GM21737 (cell line): ENCODE measurements at regions not wholly inside any gene's neighbourhood (a gene's known extent, or its start where the extent isn't known, plus 50 kb on each side); places are given as distances from the start of the nearest gene placed in this dataset.

Experiments
- ATAC-seq: cut with Tn5 transposase; IDR thresholded peaks from one replicate; pipeline ENCODE4 v1.9.1; 2021; ENCODE audit warnings: mild to moderate bottlenecking, moderate library complexity; ENCODE audit not compliant: unreplicated experiment

GRCh38 chr18:76203552-76203951 is 291.5 kb downstream of the ZNF516 start:
- no peak for ATAC-seq

GRCh38 chr18:76202322-76202721 is 292.7 kb downstream of the ZNF516 start:
- ATAC-seq: no peak

GRCh38 chr18:76195601-76196000 is 299.4 kb downstream of the ZNF516 start:
- no peak for ATAC-seq

DNA sequence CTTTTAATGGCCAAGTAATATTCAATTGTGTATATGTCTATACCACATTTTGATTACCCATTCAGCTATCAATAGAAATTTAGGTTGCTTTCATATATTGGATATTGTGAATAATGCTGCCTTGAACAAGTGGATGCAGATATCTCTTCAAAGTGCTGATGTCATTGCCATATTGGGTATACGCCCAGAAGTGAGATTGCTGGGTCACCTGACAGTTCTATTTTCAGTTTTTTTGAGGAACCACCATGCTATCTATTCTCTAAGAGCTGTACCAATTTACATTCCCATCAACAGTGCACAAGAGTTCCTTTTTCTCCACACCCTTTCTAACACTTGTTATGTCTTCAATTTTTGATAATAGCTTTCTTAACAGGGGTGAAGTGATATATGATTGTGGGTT is 306.9 kb downstream of the ZNF516 start:
- ATAC-seq: no peak

DNA sequence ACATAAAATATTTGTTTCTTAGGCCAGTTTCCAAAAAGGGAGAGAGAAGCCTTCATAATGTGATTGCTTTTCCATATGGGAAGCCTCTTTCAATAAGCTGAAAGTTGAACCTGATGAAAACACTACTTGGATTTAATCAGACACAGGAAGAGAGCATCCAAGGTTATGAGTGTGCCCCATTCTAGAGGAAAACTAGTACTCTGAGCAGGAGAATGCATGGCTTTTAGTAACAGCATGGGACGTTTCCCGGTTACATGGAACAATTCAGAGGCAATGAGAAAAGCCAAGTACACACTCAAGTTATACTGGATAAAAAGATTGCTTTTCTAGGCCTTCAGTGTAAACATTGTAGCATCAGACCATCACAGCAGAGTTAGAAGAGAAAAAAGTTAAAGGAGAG is 315.8 kb downstream of the ZNF516 start:
- ATAC-seq: no peak

DNA sequence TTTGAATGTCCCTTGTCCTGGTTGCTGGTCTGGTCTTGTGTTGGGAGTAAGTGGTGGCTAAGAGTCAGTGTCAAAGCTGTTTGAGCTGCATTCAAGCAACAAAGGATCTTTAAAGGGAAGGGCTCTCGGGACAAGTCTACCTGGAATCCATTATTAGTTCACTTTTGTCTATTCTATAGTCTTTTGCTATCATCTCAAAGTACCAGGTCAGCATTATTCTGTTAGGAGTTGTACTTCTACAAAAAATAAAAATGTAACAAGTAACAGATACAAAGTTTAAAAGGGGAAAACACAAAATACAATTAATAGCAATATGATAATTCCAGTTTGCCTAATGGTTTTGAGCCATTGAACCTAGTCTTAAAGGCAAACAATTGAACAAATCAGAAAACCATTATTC is 317.9 kb downstream of the ZNF516 start:
- ATAC-seq: no peak

- no peak for ATAC-seq
Observed at GRCh38 chr18:76174451-76174850, 320.6 kb downstream of the ZNF516 start.

- ATAC-seq: no peak
Observed at GRCh38 chr18:76169733-76170132, 325.3 kb downstream of the ZNF516 start.

GRCh38 chr18:76167845-76168621 is 327.0 kb downstream of the ZNF516 start:
- ATAC-seq: no peak

DNA sequence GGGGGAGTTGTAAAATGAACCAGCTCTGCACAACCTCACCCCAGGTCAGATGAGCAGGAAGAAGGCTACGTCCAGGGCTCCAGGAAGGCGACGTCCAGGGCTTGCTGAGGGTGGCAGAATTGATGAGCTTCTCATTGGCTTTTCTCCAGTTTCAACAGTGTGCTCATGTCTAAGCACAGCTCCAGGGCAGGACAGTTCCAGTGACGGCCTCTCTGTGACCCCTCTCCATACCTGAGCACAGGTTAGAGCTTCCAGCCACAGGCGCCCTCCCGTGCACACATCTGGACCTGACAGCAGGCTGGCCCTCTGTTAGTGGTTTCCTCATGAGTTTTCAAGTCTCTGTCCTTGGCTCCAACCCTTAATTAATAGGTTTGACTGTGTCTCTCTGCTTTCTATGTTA is 327.6 kb downstream of the ZNF516 start:
- ATAC-seq: no peak

- no peak for ATAC-seq
Observed at GRCh38 chr18:76162886-76163285, 332.2 kb downstream of the ZNF516 start.

DNA sequence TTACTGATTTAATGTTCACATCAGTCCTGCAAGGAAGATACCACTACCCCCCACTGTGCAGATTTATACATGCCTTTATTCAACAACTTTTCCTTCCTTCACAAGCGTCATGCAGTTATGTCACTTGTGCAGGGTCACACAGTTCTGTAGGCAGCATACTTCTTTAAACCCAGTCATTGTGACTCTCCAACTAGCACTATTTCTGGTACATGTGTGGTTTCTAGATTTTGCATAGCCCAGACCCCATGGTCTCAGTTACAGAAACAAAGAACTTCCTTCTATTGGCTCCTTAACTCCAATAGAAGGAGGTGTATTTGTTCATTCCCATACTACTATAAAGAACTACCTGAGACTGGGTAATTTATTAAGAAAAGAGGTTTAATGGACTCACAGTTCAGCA is 333.1 kb downstream of the ZNF516 start:
- no peak for ATAC-seq

DNA sequence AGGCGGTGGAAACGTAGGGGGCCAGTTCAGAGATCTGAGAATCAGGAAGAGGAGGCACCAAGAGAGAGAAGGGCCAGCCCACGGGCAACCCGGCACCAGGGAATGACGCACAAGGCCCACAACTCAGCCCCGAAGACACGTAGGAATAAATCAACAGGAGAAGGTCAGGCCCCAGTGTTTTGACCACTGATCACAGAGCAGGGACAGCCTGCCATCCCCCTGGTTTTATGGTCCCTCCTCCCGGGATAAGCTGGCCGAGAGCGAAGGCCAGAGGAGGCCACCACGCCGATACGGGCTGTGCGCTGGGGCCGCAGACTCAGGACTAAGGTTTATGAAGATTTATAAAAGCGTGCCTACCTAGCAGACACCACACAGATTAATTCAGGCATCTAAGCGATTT is 341.4 kb downstream of the ZNF516 start:
- ATAC-seq: no peak

DNA sequence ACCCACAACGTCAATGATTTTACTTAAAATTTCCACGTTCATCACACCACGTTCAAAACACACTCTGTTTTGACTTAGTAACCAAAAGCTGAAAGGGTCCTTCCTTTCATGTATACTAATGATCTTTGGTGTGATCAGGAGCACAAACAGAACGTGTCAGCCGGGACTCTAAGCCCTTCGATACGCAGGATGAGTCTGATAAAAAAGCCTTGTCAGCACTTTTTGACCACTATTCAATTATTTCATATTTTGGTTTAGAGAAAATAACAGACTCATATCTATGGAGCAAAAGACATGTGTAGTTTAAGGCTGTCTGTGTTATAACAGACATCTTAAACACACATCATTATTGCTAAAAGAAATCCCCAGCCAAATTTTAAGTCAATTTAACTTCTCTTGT is 345.3 kb downstream of the ZNF516 start:
- ATAC-seq: no peak

GRCh38 chr18:76149284-76149683 is 345.8 kb downstream of the ZNF516 start:
- no peak for ATAC-seq

GRCh38 chr18:76145521-76146376 is 349.3 kb downstream of the ZNF516 start:
- no peak for ATAC-seq

DNA sequence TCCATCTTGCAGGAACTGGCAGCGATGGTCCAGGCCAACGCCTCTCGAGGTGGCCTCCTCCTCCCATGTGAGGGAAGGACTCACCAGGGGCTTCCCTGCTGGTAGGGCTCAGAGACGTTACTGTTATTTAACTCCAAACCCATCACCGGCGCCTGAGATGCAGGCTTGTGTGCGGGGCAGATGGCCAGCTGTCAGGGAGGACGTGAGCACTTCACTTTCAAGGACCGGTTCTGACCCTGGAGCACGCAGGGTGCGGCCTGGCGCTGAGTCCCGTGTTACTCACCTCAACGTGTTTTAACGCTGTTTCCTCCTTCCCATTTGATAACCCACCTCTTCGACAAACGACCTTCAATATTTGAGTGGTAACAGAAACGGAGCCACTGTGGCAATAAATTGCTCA is 350.2 kb downstream of the ZNF516 start:
- no peak for ATAC-seq

GRCh38 chr18:76142611-76143010 is 352.4 kb downstream of the ZNF516 start:
- no peak for ATAC-seq

DNA sequence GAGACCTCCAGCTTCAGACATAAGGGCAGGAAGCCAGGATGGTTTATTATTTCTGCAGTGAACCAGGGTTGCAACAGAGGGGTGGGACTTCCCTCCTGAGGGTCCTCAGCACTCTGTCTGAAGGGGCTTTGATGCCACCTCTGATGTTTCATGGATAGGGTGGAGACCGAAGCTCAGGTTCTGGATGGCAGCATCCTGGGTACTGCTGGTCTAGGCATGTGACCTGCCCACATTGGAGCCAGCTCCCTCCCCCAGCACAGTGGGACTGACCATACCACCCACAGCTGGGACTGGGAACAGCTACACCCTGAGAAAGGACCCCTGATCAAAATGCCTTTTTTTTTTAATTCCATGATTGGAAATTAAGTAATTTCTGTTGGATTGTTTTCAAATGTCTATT is 355.2 kb downstream of the ZNF516 start:
- no peak for ATAC-seq

- ATAC-seq: no peak
Observed at GRCh38 chr18:76137216-76137615, 357.8 kb downstream of the ZNF516 start.

GRCh38 chr18:76136701-76137100 is 358.3 kb downstream of the ZNF516 start:
- no peak for ATAC-seq

- ATAC-seq: no peak
Observed at GRCh38 chr18:76134628-76135027, 360.4 kb downstream of the ZNF516 start.
